GM12878 (cell line): ENCODE measurements at regions not wholly inside any gene's neighbourhood (a gene's known extent, or its start where the extent isn't known, plus 50 kb on each side); places are given as distances from the start of the nearest gene placed in this dataset.

ENCODE experiments used
- ATAC-seq: fragments of 200-7000 bp; cut with Tn5 transposase; 3 replicates; pipeline ENCODE4 v1.9.1; 2020; ENCODE audit warnings: mild to moderate bottlenecking, moderate library complexity
- BruUV-seq: library from RNA; stranded (reverse); fragments of 400-500 nt; replicated peaks from 2 replicates; lab custom pipeline; 2021; lab: Mats Ljungman, UMichigan
- CTCF ChIA-PET: fragments of 300-600 bp; sonication (Branson Sonifier 250); formaldehyde crosslinking; extraction: SDS; loops from one replicate; lab custom pipeline; 2021; ENCODE audit warnings: inconsistent platforms; lab: Yijun Ruan, JAX
- POLR2A ChIA-PET: fragments of 350-600 bp; formaldehyde crosslinking; extraction: SDS; loops from one replicate; lab custom pipeline; 2021; ENCODE audit warnings: inconsistent platforms; lab: Charles Lee
- RAD21 ChIA-PET: fragments of 300-600 bp; sonication (Branson Sonifier 250); formaldehyde crosslinking; loops from one replicate; lab custom pipeline; 2023; ENCODE audit warnings: antibody characterized with exemption; ENCODE audit not compliant: unreplicated experiment; lab: Charles Lee
- SMC1A ChIA-PET: fragments of 300-600 bp; sonication (Branson Sonifier 250); formaldehyde crosslinking; loops from one replicate; lab custom pipeline; 2023; ENCODE audit not compliant: unreplicated experiment, uncharacterized antibody; lab: Charles Lee
- DNase-seq: peaks from one replicate; pipeline ENCODE4 v3.0.0-alpha.2; 2011; ENCODE audit warnings: low read depth, low spot score
- FAIRE-seq: peaks from 3 replicates; lab custom pipeline; 2011; peaks lifted over from hg19 to GRCh38; lab: Jason Lieb, UNC
- H2AFZ ChIP-seq: 2 replicates; pipeline ENCODE4 v1.6.0; 2011; ENCODE audit warnings: low read depth, low read length, control low read depth; ENCODE audit not compliant: control insufficient read depth
- H3K27ac ChIP-seq: 2 replicates; pipeline ENCODE4 v1.5.1; 2011; ENCODE audit warnings: control low read depth; ENCODE audit not compliant: control insufficient read depth, insufficient read depth
- H3K27me3 ChIP-seq, 2 experiments: replicated peaks in 1 of 2; 2 replicates each; pipeline versions ENCODE4 v1.6.0 to v1.6.1; 2011; ENCODE audit warnings: low read length in 1 of 2; ENCODE audit not compliant: control insufficient read depth in 2 of 2, insufficient read depth in 2 of 2
- H3K36me3 ChIP-seq, 2 experiments: 2 replicates each; pipeline ENCODE4 v1.5.1; 2011; ENCODE audit warnings: low read length in 1 of 2; ENCODE audit not compliant: control insufficient read depth in 2 of 2, insufficient read depth in 2 of 2
- H3K4me1 ChIP-seq: 2 replicates; pipeline ENCODE4 v1.6.1; 2011; ENCODE audit warnings: mild to moderate bottlenecking, low read length, moderate library complexity, mixed read lengths; ENCODE audit not compliant: control insufficient read depth, insufficient read depth
- H3K4me2 ChIP-seq: 2 replicates; pipeline ENCODE4 v1.6.0; 2011; ENCODE audit warnings: control low read depth; ENCODE audit not compliant: control insufficient read depth, insufficient read depth
- H3K4me3 ChIP-seq: fragments of 200-600 bp; sonication (generic); 2 replicates; pipeline ENCODE4 v1.5.1; 2016
- H3K79me2 ChIP-seq: 2 replicates; pipeline ENCODE4 v1.6.0; 2011; ENCODE audit warnings: low read length; ENCODE audit not compliant: control insufficient read depth, insufficient read depth
- H3K9ac ChIP-seq: 2 replicates; pipeline ENCODE4 v1.8.0; 2011; ENCODE audit warnings: low read length, control low read depth, mixed read lengths; ENCODE audit not compliant: control insufficient read depth, insufficient read depth
- H3K9me3 ChIP-seq: replicated peaks from 3 replicates; pipeline ENCODE4 v1.5.1; 2011; ENCODE audit warnings: mild to moderate bottlenecking, low read length; ENCODE audit not compliant: control insufficient read depth, insufficient read depth
- H4K20me1 ChIP-seq: 2 replicates; pipeline ENCODE4 v1.6.0; 2011; ENCODE audit not compliant: control insufficient read depth, insufficient read depth
- ATF7 ChIP-seq: fragments of 450-650 bp; IDR thresholded peaks from 2 replicates; pipeline ENCODE4 v1.6.1; 2016; ENCODE audit warnings: low read depth, mild to moderate bottlenecking
- CHD2 ChIP-seq: IDR thresholded peaks from 2 replicates; pipeline ENCODE4 v1.6.1; 2011; ENCODE audit warnings: low read depth, low read length, improper control_type of control experiment, borderline replicate concordance
- EGR1 ChIP-seq, 2 experiments: IDR thresholded peaks; 1 replicate in 1 of 2; 2 replicates in 1 of 2; pipeline ENCODE4 v1.6.1; 2011 to 2012; ENCODE audit warnings: low read depth in 2 of 2, low read length in 2 of 2, borderline replicate concordance in 1 of 2, mild to moderate bottlenecking in 1 of 2, moderate library complexity in 1 of 2
- EP300 ChIP-seq, 2 experiments: fragments of 150-350 bp in 1 of 2; IDR thresholded peaks; 2 replicates each; pipeline ENCODE4 v1.6.1; 2011 to 2012; ENCODE audit warnings: low read depth in 2 of 2, low read length in 2 of 2, borderline replicate concordance in 1 of 2, improper control_type of control experiment in 1 of 2, inconsistent platforms in 1 of 2; ENCODE audit not compliant: control insufficient read depth in 1 of 2
- GATAD2B ChIP-seq: fragments of 450-650 bp; conservative IDR thresholded peaks from 2 replicates; pipeline ENCODE4 v1.6.1; 2017; ENCODE audit warnings: low read depth, mild to moderate bottlenecking, moderate library complexity
- IKZF1 ChIP-seq: fragments of 450-650 bp; conservative IDR thresholded peaks from 2 replicates; pipeline ENCODE4 v1.6.1; 2017; ENCODE audit warnings: antibody characterized with exemption, mild to moderate bottlenecking
- MEF2A ChIP-seq: IDR thresholded peaks from 2 replicates; pipeline ENCODE4 v1.6.1; 2011; ENCODE audit warnings: low read depth, mild to moderate bottlenecking, low read length, moderate library complexity; ENCODE audit not compliant: insufficient read depth
- MTA3 ChIP-seq: IDR thresholded peaks from 2 replicates; pipeline ENCODE4 v1.6.1; 2012; ENCODE audit warnings: low read length, inconsistent platforms, borderline replicate concordance
- MYB ChIP-seq: fragments of 150-350 bp; IDR thresholded peaks from 2 replicates; pipeline ENCODE4 v1.6.1; 2014; ENCODE audit warnings: mild to moderate bottlenecking, low read depth, low read length, borderline replicate concordance
- NR2F1 ChIP-seq: fragments of 450-650 bp; conservative IDR thresholded peaks from 2 replicates; pipeline ENCODE4 v1.6.1; 2017; ENCODE audit warnings: mild to moderate bottlenecking
- POLR2A ChIP-seq: IDR thresholded peaks from 2 replicates; pipeline ENCODE4 v1.6.1; 2011; ENCODE audit warnings: low read depth, mild to moderate bottlenecking, low read length
- POLR2AphosphoS2 ChIP-seq: IDR thresholded peaks from 2 replicates; pipeline ENCODE4 v1.6.1; 2011; ENCODE audit warnings: low read depth, mild to moderate bottlenecking, low read length, improper control_type of control experiment, moderate library complexity
- SPI1 ChIP-seq: IDR thresholded peaks from 2 replicates; pipeline ENCODE4 v1.6.1; 2011; ENCODE audit warnings: low read depth, mild to moderate bottlenecking, low read length, moderate library complexity, borderline replicate concordance; ENCODE audit not compliant: insufficient read depth
- SUZ12 ChIP-seq: fragments of 200-600 bp; sonication (generic); IDR thresholded peaks from one replicate; pipeline ENCODE4 v1.6.1; 2018; ENCODE audit warnings: antibody characterized with exemption, mild to moderate bottlenecking; ENCODE audit not compliant: unreplicated experiment
- TAF1 ChIP-seq: IDR thresholded peaks from 2 replicates; pipeline ENCODE4 v1.6.1; 2011; ENCODE audit warnings: mild to moderate bottlenecking, low read depth, low read length, borderline replicate concordance
- USF1 ChIP-seq: IDR thresholded peaks from 2 replicates; pipeline ENCODE4 v1.6.1; 2011; ENCODE audit warnings: borderline replicate concordance, low read depth, mild to moderate bottlenecking, moderate library complexity, mixed read lengths, low read length; ENCODE audit not compliant: insufficient read depth; ENCODE audit errors: extremely low read length
- WGBS: methylation state at CpG from one replicate; pipeline ENCODE4 v1.1.6; 2016; ENCODE audit warnings: low lambda C conversion rate; ENCODE audit not compliant: insufficient replicate concordance, insufficient coverage; ENCODE audit errors: missing lambda C conversion rate; 5-methylcytosine and 5-hydroxymethylcytosine counted together
- in situ Hi-C: fragments of 300-500 bp; cut with MboI; formaldehyde crosslinking; loops from 9 replicates; pipeline ENCODE4 v1.14.3; 2018; ENCODE audit warnings: mixed read lengths
- intact Hi-C: fragments of 100-400 bp; cut with micrococcal nuclease; formaldehyde crosslinking; loops from one replicate; pipeline ENCODE4 v1.14.2; 2022; ENCODE audit not compliant: unreplicated experiment

- TF ChIP-seq CHD2 (no peak), MEF2A (no peak), TAF1 (no peak)
Observed at GRCh38 chr3:159760046-159760445, 228.6 kb upstream of the IL12A start (continued).

- Histone ChIP-seq H3K79me2 (no peaks in the 10 kb centered on the region), H3K9ac (no peak overlapping the region), H3K36me3 (no peaks in the 10 kb centered on the region), H3K4me1 (no peaks in the 10 kb centered on the region; the same call in none of the 2 replicates), H3K9me3 (no peaks in the 10 kb centered on the region), H3K4me2 (no peak overlapping the region), H3K4me3 (no peak overlapping the region), H2AFZ (no peak overlapping the region), H3K27me3 (peaks cover 20 to 32% of the 10 kb centered on the region in 2 experiments), H3K27ac (no peak overlapping the region), H4K20me1 (no peaks in the 10 kb centered on the region)
- in situ Hi-C loops: no loop called here
- DNase-seq (no peak), FAIRE-seq (no peak), ATAC-seq (no peak)
- TF ChIP-seq POLR2A: no peak
- no peak for TF ChIP-seq MTA3
- no peak for TF ChIP-seq POLR2AphosphoS2
- TF ChIP-seq MYB: no peak
- no peak for TF ChIP-seq GATAD2B
- TF ChIP-seq IKZF1: no peak
- no peak for TF ChIP-seq ATF7
- no peak for TF ChIP-seq SPI1
- no peak for TF ChIP-seq EP300 (IDR thresholded peaks at IDR 0.05; ENCODE audit: borderline replicate concordance in 1 of 2, control insufficient read depth in 1 of 2, low read depth in 2 of 2, low read length in 2 of 2)
- no peak for TF ChIP-seq EGR1 (IDR thresholded peaks at IDR 0.05; ENCODE audit: borderline replicate concordance in 1 of 2, low read depth in 2 of 2, low read length in 2 of 2)
- no peak for TF ChIP-seq USF1
- no peak for TF ChIP-seq NR2F1
- TF ChIP-seq SUZ12: no peak
- ChIA-PET SMC1A (interaction anchor here (1.0 kb wide), 1 partner anchor 9 kb away, joined by 4 read pairs; no protein-coding TSS in a partner anchor), CTCF (no interaction called here), RAD21 (no interaction called here), POLR2A (no interaction called here)
- no TSS peak for BruUV-seq
- WGBS: 32% methylated on average over 1 of the region's 1 CpG
- intact Hi-C loops: no loop called here
Observed at GRCh38 chr3:159761369-159761768, 227.3 kb upstream of the IL12A start.
